NCI-H226 (cell line): ENCODE measurements at regions not wholly inside any gene's neighbourhood (a gene's known extent, or its start where the extent isn't known, plus 50 kb on each side); places are given as distances from the start of the nearest gene placed in this dataset.

ENCODE experiments used
- DNase-seq: peaks from one replicate; pipeline ENCODE4 v3.0.0-alpha.2; 2015

- DNase-seq, result no peak
These were observed 160.6 kb upstream of the RGMA start for GRCh38 chr15:93249623-93250022.

DNA sequence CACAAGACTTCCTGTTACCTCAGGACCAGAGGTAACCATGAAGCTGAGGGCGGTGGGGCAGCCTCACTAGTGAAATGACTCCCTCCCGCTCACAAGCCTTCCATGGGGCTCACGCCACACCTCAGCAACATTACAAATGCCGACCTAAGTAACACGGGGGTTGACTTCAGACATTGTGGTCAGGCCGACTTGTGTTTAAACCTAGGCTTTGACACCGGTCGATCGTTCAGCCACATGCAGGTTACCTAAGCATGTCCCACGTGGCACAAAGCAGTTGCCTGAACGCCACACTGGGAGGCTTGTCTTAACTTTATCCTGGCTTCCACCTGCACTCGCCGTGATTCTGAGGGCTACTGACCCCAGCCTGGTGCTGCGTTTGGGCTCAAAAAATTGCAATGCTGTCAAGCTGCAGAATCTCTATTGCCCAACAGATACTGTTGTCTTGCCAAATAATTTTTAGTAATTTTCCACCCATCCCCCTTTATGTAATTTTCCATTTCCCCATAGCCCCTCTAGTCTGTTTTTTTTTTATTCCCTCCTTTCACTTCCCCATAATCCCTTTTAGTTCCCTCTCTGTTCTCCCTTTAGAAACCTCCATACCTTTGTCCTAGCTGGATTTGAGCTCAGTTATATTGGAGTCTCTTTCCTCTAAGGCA is 158.6 kb upstream of the RGMA start:
- DNase-seq, result no peak

- no peak for DNase-seq
These were observed 157.5 kb upstream of the RGMA start for GRCh38 chr15:93246266-93247242.

GRCh38 chr15:93245661-93246042 is 156.6 kb upstream of the RGMA start:
- no peak for DNase-seq

DNA sequence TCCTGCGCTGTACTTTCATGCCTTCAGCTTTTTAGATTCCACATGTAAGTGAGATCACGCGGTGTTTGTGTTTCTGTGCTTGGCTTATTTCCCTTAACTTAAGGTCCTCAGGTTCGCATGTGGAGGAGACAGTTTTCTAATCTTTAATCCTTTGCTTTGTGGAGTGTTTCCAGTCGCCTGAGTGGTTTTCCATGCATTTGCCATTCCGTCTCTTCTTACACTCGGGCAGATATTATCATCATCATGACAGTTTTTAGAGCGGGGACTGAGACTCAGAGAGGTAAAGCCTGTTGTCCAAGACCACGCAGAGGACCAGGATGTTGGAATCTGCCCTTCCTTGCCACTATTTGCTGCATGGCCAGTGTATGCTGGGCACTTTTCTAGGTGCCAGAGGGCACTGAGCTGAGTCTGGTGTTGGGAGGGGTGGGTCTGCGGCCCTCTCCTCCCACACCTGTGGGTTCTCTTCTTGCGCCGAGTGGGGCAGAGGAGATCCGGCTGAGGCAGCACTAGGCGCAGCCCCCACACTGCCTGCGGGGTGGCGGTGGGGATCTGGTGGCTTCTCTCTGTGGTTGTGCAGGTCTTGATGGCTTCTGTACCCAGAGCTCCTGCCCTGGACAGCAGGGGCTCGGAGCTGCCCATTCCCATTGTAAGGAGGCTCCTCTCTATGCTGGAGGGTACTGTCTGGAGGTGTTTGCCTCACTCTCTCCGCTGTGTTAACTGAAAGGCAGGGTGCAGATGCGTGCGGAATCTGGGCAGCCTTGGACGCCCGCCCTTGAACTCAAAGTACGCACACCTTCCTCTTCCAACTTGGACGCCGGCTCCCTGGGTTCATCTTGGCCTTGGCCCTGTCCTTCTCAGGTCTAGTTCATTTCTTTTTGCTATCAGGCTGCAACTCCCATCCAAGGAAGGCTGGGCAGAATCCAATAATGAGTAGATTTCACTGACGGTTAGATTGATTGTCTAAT is 156.0 kb upstream of the RGMA start:
- no peak for DNase-seq

- DNase-seq, result no peak
These were observed 154.6 kb upstream of the RGMA start for GRCh38 chr15:93243573-93243972.

GRCh38 chr15:93241696-93242585 is 152.9 kb upstream of the RGMA start:
- no peak for DNase-seq

GRCh38 chr15:93239993-93240392 is 151.0 kb upstream of the RGMA start:
- no peak for DNase-seq

DNA sequence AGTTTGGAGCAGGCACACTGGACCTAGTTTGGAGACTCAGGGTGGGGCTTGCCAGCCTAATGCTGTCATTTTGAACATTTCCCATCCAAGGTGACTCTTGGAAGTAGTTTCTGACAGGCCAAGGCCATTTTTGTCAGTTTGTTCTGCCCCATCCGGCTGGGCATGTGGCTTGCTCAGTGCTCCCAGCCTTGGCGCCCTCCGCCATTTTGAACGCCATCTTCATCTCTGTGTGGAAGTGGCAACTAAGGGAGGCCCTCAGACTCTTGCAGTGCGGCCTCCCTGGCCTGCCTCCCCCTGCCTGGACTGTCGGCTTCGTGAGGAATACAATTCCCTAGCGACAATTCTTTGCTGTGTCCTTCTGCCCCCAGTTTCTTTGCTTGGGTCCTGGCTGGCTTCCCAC is 150.6 kb upstream of the RGMA start:
- no peak for DNase-seq

DNA sequence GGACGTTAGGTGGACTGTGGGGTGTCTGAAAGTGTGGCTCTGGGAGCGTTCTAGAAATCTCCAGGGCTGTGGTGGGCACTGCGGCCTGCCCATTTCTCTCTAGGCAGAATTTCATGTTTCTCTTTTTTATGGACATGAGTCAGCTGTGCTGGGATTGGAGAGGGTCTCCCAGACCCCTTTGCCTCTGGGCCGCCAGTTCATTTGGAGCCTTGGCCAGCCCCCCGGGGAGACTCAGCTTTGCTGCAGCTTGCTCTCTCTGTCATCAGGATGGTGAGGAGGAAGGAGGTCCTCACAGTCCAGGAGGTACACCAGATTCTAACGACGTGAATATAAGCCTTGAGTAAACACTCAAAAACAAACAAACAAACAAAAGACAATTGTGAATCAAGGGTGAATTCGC is 149.6 kb upstream of the RGMA start:
- no peak for DNase-seq

- no peak for DNase-seq
These were observed 147.1 kb upstream of the RGMA start for GRCh38 chr15:93235926-93236780.

- DNase-seq, result no peak
These were observed 146.3 kb upstream of the RGMA start for GRCh38 chr15:93235269-93235668.

GRCh38 chr15:93233710-93234109 is 144.7 kb upstream of the RGMA start:
- no peak for DNase-seq

- no peak for DNase-seq
These were observed 143.8 kb upstream of the RGMA start for GRCh38 chr15:93232845-93233244.

- no peak for DNase-seq
These were observed 143.0 kb upstream of the RGMA start for GRCh38 chr15:93231994-93232393.

DNA sequence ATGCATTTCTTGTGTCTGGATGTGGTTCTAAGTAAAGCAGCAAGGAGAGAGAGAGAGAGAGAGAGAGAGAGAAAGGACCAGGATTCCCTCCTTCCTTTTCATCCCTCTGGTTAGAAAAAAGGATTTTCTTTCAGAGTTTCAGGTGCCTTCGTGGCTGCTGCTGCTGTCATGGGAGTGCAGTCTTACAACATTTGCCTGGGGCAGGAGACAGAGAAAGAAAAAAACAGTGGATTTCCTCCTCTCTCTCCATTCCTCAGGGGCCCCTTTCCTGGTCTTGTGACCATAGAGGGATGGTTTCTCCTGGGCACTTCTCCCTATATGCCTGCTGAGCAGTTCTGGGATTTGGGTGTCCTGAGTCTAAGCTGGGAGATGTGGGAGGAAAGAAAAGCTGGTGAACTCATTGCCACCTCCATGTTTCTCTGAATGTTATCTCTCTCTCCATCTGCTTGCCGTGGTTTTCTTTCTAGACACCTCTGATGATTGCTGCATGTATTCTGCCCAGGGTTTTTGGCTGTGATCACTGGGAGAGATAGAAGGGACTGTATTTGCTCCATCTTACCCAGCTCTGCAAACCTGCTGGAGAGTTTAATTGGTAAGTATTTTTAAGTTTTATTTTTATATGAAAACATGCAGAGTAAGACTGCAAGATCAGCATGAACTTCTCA is 142.4 kb upstream of the RGMA start:
- no peak for DNase-seq

GRCh38 chr15:93228546-93228945 is 139.5 kb upstream of the RGMA start:
- DNase-seq, result no peak

DNA sequence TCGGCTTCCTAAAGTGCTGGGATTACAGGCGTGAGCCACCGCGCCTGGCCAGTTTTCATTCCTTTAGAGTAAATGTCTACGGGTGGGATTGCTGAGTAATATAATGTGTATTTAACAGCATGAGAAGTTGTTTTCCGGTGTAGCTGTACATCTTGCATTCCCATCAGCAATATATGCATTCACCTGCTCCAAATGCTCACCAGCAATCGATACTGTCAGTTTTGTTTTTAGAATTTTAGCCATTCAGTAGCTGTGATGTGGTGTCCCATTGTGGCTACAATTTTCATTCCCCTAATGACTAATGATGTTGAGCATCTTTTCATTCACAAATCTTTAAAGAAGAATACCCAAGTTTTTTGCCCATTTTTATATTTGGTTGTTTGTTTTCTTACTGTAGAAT is 134.8 kb upstream of the RGMA start:
- no peak for DNase-seq

GRCh38 chr15:93221759-93222158 is 132.7 kb upstream of the RGMA start:
- DNase-seq, result no peak

GRCh38 chr15:93219859-93220420 is 130.9 kb upstream of the RGMA start:
- no peak for DNase-seq
